ENCODE measurements at regions not wholly inside any gene's neighbourhood (a gene's known extent, or its start where the extent isn't known, plus 50 kb on each side); places are given as distances from the start of the nearest gene placed in this dataset.
"Not testable (repeated sequence)": the region's sequence is repeated elsewhere in the genome, so short reads cannot be mapped to it uniquely, and the experiment has no call there.

- TF ChIP-seq, protein P1, sequence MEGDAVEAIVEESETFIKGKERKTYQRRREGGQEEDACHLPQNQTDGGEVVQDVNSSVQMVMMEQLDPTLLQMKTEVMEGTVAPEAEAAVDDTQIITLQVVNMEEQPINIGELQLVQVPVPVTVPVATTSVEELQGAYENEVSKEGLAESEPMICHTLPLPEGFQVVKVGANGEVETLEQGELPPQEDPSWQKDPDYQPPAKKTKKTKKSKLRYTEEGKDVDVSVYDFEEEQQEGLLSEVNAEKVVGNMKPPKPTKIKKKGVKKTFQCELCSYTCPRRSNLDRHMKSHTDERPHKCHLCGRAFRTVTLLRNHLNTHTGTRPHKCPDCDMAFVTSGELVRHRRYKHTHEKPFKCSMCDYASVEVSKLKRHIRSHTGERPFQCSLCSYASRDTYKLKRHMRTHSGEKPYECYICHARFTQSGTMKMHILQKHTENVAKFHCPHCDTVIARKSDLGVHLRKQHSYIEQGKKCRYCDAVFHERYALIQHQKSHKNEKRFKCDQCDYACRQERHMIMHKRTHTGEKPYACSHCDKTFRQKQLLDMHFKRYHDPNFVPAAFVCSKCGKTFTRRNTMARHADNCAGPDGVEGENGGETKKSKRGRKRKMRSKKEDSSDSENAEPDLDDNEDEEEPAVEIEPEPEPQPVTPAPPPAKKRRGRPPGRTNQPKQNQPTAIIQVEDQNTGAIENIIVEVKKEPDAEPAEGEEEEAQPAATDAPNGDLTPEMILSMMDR (IDR thresholded peaks at IDR 0.05), result not testable (repeated sequence)
- TF ChIP-seq POLR2A, EP300 (IDR thresholded peaks at IDR 0.05): not testable (repeated sequence)
These were observed 96.1 kb upstream of the FAM241A start for GRCh38 chr4:112049119-112049518.
